Activated CD8-positive, alpha-beta T cell treated with anti-CD3 and anti-CD28 coated beads for 36 hours (primary cell): ENCODE measurements at regions not wholly inside any gene's neighbourhood (a gene's known extent, or its start where the extent isn't known, plus 50 kb on each side); places are given as distances from the start of the nearest gene placed in this dataset.

Experiments used
- ATAC-seq: fragments of 200-7000 bp; cut with Tn5 transposase; one replicate; pipeline ENCODE4 v1.10.0; 2021; ENCODE audit warnings: mild to moderate bottlenecking, moderate library complexity
- CTCF ChIA-PET: fragments of 350-600 bp; sonication (Branson Sonifier 250); formaldehyde crosslinking; loops from one replicate; lab custom pipeline; 2021; ENCODE audit warnings: antibody characterized with exemption; lab: Charles Lee
- POLR2A ChIA-PET: fragments of 350-600 bp; sonication (Branson Sonifier 250); formaldehyde crosslinking; loops from one replicate; lab custom pipeline; 2021; ENCODE audit warnings: antibody characterized with exemption; lab: Charles Lee
- DNase-seq: peaks from one replicate; pipeline ENCODE4 v3.0.0-alpha.2; 2020
- H3K27ac Mint-ChIP-seq: one replicate; pipeline ENCODE4 v1.8.0; 2021; ENCODE audit warnings: mild to moderate bottlenecking, mixed read lengths
- H3K27me3 Mint-ChIP-seq: one replicate; pipeline ENCODE4 v1.8.0; 2021; ENCODE audit warnings: mixed read lengths
- H3K36me3 Mint-ChIP-seq: one replicate; pipeline ENCODE4 v1.8.0; 2021; ENCODE audit warnings: low read depth, mixed read lengths
- H3K4me1 Mint-ChIP-seq: one replicate; pipeline ENCODE4 v1.8.0; 2021; ENCODE audit warnings: low read depth, mixed read lengths
- H3K4me3 Mint-ChIP-seq: one replicate; pipeline ENCODE4 v1.8.0; 2021; ENCODE audit warnings: mild to moderate bottlenecking, moderate library complexity, mixed read lengths
- H3K9me3 Mint-ChIP-seq: one replicate; pipeline ENCODE4 v1.8.0; 2021; ENCODE audit warnings: mixed read lengths
- intact Hi-C: fragments of 100-400 bp; cut with micrococcal nuclease; formaldehyde crosslinking; loops from one replicate; pipeline ENCODE4 v1.10.0; 2022
- TF ChIP-seq, protein P1 (sequence below): fragments of 200-600 bp; IDR thresholded peaks from one replicate; pipeline ENCODE4 v1.8.0; 2022; ENCODE audit warnings: antibody characterized with exemption, mild to moderate bottlenecking

DNA sequence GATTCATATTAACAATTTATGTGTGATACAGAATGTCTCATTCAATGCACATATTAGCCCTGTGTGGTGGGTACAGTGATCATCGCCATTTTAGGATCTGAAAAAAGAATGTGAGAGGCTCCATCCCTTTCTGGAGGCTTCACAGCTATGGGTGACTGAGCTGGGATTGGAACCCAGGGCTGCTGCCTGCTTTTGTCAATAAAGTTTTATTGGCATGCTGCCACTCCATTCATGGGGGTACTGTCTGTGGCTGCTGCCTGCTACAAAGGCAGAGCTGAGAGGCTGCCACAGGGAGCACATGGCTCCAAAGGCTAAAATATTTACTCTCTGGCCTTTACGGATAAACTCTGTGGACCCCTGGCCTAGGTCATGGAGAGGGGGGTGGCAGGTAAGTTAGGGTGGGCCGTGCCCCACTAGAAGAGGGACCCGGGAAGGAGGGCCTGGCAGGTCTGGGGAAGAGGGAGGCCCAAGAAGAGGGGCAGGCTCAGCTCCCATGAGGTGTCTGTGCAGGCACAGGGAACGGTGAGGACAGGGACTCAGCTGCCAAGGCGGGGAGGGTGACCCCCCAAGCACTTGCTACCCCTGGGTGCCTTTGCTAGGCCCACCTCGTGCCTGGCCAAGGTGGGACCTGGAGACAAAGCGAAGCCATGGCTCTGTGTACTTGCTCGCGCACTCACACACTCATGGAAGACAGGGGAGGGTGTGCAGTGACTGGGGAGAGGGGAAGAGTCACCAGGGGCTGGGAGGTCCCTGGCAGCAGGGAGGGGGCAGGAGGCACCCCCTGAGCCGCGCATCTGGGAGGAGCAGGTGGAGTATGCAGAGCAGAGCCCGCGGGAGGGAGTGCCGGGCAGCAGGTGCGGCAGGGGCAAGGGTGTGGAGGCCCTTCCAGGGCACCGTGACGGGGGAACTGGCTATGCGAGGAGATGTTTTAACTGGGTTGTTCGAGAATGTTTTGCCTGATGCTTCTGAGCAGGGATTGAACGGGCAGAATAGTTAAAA, 335.3 kb downstream of the CTTN start:
- ChIA-PET CTCF (no interaction called here), POLR2A (no interaction called here)
- no peak for ATAC-seq
- intact Hi-C loops: no loop called here
- TF ChIP-seq, protein P1, sequence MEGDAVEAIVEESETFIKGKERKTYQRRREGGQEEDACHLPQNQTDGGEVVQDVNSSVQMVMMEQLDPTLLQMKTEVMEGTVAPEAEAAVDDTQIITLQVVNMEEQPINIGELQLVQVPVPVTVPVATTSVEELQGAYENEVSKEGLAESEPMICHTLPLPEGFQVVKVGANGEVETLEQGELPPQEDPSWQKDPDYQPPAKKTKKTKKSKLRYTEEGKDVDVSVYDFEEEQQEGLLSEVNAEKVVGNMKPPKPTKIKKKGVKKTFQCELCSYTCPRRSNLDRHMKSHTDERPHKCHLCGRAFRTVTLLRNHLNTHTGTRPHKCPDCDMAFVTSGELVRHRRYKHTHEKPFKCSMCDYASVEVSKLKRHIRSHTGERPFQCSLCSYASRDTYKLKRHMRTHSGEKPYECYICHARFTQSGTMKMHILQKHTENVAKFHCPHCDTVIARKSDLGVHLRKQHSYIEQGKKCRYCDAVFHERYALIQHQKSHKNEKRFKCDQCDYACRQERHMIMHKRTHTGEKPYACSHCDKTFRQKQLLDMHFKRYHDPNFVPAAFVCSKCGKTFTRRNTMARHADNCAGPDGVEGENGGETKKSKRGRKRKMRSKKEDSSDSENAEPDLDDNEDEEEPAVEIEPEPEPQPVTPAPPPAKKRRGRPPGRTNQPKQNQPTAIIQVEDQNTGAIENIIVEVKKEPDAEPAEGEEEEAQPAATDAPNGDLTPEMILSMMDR: no peak
- Mint-ChIP-seq H3K36me3 (no peaks in the 10 kb centered on the region), H3K4me1 (no peaks in the 10 kb centered on the region), H3K27ac (no peak overlapping the region), H3K4me3 (no peak overlapping the region), H3K27me3 (no peaks in the 10 kb centered on the region), H3K9me3 (no peaks in the 10 kb centered on the region)
- no peak for DNase-seq

DNA sequence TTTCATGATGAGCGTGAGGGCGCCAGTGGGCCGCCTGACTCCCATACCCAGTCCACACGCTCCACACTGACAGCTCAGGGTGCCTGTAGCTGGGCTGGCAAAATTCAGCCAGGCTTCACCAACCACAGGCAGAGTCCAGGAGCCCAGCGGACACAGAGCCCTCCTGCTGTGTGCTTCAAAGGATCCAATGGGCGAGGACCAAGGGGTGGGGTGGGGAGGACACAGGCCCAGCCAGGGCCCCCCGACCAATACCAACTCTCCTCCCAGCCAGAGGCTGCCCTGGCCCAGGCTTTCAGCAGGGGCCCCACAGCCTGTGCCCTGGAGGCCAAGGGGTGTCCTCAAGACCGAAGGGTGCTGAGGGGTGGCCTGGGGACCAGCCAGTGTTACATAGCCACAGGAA, 336.1 kb downstream of the CTTN start:
- Mint-ChIP-seq H3K9me3 (no peaks in the 10 kb centered on the region), H3K27me3 (no peaks in the 10 kb centered on the region), H3K27ac (no peak overlapping the region), H3K36me3 (no peaks in the 10 kb centered on the region), H3K4me3 (no peak overlapping the region), H3K4me1 (no peaks in the 10 kb centered on the region)
- ChIA-PET CTCF (no interaction called here), POLR2A (no interaction called here)
- TF ChIP-seq, protein P1: no peak
- ATAC-seq (no peak), DNase-seq (no peak)
- intact Hi-C loops: no loop called here

DNA sequence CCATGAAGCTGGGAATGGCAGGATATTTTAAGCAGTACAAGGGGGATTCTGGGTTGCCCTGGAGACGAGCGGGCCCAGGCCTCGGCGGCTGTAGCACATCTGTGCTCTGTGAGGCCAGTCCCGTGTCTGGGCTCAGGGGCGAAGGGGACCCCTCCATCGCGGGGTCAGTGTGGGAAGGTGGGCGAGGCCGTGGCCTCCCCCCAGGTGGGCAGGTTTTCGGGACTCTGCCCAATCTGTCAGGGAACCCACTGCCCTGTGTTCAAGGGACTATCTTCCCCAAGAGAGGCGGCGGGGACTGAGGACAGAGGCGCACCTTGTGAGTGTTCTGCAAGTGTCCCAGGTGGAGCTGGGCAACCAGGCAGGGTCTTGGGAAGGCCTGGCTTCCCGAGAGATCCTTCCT, 336.6 kb downstream of the CTTN start:
- Mint-ChIP-seq H3K4me1 (no peaks in the 10 kb centered on the region), H3K9me3 (no peaks in the 10 kb centered on the region)

DNA sequence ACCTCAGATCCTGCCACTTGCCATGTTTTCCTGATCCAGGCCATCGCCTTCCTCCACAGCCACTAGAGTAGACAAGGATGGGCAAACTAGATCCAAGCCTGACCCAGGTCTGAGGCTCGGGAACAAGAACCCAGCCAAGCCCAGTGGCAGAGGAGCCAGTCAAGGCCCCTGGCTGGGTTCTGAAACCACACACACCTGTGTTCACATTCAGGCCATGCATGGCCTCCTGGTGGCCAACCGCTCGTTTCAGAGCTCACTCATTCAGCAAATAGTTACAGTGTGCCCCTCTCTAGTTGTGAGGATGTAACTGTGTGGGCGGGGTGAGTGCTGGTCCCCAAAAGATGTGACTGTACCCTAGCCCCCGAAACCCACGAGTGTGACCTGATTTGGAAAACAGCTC, 337.6 kb downstream of the CTTN start:
- intact Hi-C loops: no loop called here
- ChIA-PET POLR2A (no interaction called here), CTCF (no interaction called here)
- ATAC-seq (no peak), DNase-seq (no peak)
- Mint-ChIP-seq H3K36me3 (no peaks in the 10 kb centered on the region), H3K4me3 (no peak overlapping the region), H3K27ac (no peak overlapping the region), H3K4me1 (no peaks in the 10 kb centered on the region), H3K9me3 (no peaks in the 10 kb centered on the region), H3K27me3 (no peaks in the 10 kb centered on the region)
- TF ChIP-seq, protein P1: no peak

More for the DNA sequence above, 336.6 kb downstream of the CTTN start:
- TF ChIP-seq, protein P1: no peak
- Mint-ChIP-seq H3K36me3 (no peaks in the 10 kb centered on the region), H3K27me3 (no peaks in the 10 kb centered on the region), H3K4me3 (no peak overlapping the region), H3K27ac (no peak overlapping the region)
- no peak for ATAC-seq
- CTCF ChIA-PET: interaction anchor here (0.7 kb wide), 1 partner anchor 1455 kb away, joined by 3 read pairs; no protein-coding TSS in a partner anchor
- POLR2A ChIA-PET: no interaction called here
- intact Hi-C loops: no loop called here
- no peak for DNase-seq

DNA sequence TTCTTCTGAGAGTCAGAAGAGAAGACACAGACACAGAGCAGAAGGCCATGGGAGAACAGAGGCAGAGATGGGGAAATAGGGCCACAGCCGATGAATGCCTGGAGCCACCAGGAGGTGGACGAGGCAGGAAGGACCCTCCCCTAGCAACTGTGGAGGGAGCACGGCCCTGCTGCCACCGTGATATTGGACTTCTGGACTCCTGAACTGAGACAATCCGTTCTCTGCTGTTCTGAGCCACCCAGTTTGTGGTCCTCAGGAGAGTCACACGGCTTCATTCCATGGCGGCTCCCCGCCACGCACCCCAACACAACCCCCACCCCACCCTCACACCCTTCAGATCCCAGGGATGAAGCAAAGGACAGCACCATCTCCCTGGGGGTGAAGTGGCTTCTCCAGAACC, 338.1 kb downstream of the CTTN start:
- ChIA-PET CTCF (no interaction called here), POLR2A (no interaction called here)
- TF ChIP-seq, protein P1: no peak
- no peak overlapping the region for H3K4me3 Mint-ChIP-seq
- ATAC-seq: no peak
- no peak for DNase-seq
- H3K27ac Mint-ChIP-seq: no peak overlapping the region
- intact Hi-C loops: no loop called here
- no peaks in the 10 kb centered on the region for H3K4me1 Mint-ChIP-seq
- H3K36me3 Mint-ChIP-seq: no peaks in the 10 kb centered on the region
- H3K9me3 Mint-ChIP-seq: no peaks in the 10 kb centered on the region
- H3K27me3 Mint-ChIP-seq: no peaks in the 10 kb centered on the region
